HT1080 (cell line): ENCODE measurements at regions not wholly inside any gene's neighbourhood (a gene's known extent, or its start where the extent isn't known, plus 50 kb on each side); places are given as distances from the start of the nearest gene placed in this dataset.
A peak's percentile ranks its signal among the peaks of the same experiment; 100 is the strongest.
"Not testable (repeated sequence)": the region's sequence is repeated elsewhere in the genome, so short reads cannot be mapped to it uniquely, and the experiment has no call there.

Source experiments
- DNase-seq: peaks from one replicate; pipeline ENCODE4 v3.0.0-alpha.2; 2015; ENCODE audit warnings: low read depth

- no peak for DNase-seq
Measured at GRCh38 chr6:97450087-97450486, 167.1 kb upstream of the MMS22L start.

- DNase-seq = no peak
Measured at GRCh38 chr6:97456070-97456469, 173.1 kb upstream of the MMS22L start.

- DNase-seq = no peak
Measured at GRCh38 chr6:97459535-97459934, 176.5 kb upstream of the MMS22L start.

GRCh38 chr6:97459986-97460385 is 177.0 kb upstream of the MMS22L start:
- DNase-seq = no peak

DNA sequence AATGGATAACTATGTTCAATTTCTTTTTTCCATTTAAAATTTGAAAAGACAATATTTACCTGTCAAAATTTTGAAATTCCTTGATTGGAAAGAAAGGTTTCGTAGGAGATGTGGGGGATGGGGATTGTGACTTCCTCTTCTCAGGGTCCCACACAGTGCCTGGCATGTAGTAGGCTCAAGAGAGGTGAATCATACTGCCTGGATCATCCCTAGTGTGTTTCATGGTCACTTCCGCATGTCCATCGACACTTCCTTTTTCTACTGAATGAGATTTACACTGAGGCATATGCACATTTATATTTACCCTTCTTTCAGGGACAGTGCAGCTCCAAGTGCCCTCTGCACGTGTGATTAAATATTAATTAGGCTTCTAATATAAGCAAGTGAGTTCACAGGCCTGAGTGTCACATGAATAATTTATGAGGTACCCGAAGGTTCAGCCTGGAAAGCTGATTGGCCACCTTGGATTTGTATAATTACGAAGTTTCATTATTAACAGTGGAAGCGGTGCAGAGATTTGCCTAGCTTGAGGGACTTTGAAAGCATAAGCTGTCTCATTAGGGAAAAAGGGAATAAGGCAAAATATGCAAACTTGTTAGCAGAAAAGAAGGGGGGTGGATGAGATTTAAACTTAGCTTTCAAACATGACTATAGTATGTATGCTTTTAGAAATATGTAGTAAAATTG is 177.5 kb upstream of the MMS22L start:
- no peak for DNase-seq

DNA sequence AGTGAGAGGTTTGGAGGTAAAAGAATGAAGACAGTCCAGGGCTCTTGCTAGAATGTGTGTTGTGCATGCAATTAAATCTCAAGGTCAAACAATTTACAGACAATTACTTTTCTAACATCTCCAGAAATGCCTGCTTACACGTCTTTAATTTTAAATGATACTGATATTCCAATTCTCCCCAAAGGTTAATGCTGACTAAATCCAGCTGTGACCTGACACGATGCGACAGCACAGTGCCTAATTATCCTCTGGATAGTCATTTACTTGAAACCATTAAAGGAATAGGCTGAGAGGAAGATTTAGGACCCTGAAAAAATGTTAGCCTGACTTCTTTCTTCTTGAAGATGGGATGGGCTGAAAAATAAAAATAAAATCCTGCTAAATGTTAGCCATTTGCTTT is 178.2 kb upstream of the MMS22L start:
- no peak for DNase-seq

DNA sequence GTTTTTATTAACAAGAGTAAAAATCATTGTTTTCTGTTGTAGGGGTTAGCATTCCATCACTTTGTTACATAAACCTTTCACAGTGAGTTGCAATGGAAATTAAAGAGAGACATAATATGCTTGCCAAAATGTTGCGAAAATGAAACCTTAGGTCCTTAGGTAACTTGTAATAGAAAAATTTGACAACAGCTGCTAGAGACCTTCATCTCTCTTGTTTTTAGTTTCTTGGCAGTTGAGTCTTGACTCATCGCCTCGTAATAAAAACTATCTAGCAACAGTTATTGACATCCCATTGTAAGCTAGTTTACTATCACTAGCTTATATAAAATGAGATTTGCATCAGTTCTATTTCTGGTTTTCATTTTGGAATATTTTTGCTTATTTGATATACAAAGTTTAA is 179.0 kb upstream of the MMS22L start:
- no peak for DNase-seq

DNA sequence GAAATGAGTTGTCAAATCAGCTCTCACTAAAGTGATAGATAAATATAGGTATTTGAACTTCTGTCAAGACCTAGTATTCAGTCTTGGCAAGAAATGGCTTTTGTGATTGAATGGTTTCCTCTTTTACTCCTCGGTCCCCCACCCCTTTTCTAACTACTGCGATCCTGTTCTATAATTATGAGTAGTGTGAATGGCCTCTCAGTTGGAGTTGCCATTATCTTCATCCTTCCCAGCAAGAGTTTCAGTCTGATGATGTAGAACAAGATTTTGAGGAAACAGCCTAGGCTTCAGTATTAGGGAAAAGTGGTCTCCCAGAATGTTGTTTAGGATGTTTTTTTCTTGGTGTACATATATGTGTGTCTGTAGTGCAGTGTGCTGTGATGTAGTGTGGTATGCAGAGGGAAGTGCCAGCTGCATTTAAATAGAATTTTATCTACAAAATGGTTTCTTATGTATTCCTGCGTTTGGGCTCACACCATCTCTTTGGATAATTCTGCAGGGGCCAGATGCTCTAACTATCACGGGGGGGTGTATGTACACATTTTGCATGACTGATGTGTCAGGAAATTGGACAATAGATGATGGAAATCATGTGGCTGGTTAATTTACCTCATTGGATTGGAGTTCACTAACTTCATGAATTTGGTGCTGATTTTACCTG is 180.1 kb upstream of the MMS22L start:
- no peak for DNase-seq

- no peak for DNase-seq
Measured at GRCh38 chr6:97465877-97466561, 183.0 kb upstream of the MMS22L start.

GRCh38 chr6:97468981-97469380 is 186.0 kb upstream of the MMS22L start:
- no peak for DNase-seq

DNA sequence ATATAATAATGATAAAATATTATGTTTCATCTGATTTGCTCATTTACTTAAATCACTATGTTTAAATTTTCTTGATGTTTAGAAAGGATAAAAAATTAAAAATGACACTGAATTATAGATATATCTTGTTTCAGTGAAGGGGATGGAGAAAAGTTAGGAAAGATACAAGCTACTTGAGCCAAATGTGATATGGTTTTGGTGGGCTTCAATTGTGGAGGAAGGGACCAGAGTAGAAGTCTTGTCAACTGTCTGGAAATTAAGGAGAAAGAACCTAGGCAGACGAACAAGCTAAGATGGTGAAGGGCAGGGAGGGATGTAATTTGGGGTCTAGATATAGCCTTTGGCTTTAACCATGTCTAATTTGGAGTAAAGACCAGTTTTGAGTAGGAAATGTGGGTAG is 186.4 kb upstream of the MMS22L start:
- no peak for DNase-seq

GRCh38 chr6:97470322-97470721 is 187.3 kb upstream of the MMS22L start:
- DNase-seq = no peak

DNA sequence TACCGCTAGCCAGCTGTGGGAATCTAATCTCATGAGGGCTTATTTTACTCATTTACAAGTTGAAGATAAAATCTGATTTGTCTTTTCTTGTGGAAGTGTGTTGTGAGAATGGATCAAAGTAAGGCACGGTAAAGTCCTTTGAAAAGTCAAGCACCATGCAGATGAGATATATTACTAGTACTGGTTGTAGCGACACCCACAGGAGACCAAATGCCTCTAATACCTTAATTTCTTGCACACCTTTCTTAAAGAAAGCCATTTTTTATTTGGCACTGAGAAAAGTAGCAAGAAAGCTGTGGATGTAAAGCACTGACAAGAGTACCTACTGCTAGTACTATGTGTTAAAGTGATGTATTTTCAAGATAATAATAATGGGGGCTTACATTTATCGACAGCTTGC is 191.0 kb upstream of the MMS22L start:
- no peak for DNase-seq

DNA sequence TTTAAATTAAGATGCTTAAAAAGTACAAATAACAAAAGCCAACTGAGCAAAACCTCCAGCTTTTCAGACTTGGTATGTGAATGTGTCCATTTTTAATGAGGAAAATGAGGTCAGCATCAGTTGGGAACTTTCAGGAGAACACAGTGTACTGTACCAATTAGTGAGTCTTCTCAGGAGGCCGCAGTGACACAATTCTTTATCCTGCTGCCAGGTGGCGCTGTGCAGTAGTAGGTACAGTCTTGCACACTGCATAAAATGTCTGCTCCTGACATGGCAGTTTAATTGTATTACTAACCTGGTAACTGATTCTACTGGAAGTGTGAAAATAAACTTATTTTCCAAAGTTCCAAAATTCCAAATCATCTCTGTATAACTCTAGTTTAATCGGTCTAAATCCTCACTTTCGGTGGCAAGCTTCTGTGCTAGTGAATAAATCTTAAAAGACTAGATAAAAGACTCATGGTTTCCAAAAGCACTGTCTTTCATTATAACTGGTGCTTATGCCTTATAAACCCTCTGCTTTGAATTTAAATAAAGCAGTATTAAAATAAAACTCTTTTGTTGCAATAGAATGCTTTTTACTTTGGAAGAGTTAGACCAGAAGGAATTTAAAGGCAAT is 214.8 kb upstream of the MMS22L start:
- peak; percentile 48 for DNase-seq

DNA sequence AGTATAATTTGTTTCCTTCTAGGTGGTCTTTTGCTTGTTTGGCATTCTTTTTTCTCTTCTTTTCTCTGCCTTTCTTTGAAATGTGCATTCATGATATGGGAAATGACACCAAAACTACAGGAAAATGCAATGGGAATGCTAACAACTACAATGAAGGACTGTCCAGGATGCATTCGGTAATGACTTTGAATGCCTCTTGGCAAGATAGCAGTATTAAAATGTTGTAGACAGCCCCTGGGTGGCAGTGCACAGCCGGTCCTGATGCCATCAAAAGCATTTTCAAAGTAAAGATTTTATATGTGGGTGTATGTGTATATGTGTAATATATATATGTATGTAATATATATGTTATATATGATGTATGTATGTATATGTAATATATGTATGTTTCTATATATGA is 218.8 kb upstream of the MMS22L start:
- no peak for DNase-seq

- no peak for DNase-seq
Measured at GRCh38 chr6:97508646-97509045, 225.6 kb upstream of the MMS22L start.

DNA sequence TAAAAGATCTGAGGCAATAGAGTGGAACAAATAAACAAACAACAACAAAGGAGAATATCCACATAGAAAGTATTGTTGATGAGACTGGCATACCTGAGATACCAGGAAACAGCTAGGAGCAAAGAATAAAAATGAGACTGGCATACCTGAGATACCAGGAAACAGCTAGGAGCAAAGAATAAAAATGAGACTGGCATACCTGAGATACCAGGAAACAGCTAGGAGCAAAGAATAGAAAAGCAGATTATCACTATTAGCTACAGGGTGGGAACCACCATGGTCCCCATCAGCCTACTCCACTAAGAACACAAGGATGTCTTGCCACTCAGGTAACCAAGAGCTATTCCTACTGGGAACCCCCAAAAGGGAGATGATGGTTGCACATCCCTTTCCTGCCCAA is 230.2 kb upstream of the MMS22L start:
- DNase-seq = not testable (repeated sequence)

DNA sequence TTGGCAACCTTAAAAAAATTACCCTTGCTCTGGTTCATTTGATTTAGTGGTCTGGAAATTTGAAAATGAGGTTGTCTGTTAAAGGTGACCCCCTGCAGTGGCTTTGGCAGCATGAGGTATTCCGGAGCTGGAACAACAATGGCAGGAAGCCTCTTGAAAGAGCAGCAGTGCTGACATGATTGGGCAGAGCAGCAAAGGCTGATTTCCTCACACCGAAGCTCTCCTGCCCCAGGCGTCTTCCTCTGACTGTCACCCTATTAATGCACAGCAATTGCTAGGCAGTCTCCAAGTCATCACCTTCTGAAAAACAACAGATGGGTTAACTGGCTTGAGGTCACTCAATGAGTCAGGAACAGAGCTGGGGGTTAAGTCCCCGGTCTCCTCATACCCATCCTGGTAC is 241.8 kb upstream of the MMS22L start:
- DNase-seq = peak; percentile 56

- DNase-seq = no peak
Measured at GRCh38 chr6:97535800-97536199, 252.8 kb upstream of the MMS22L start.

DNA sequence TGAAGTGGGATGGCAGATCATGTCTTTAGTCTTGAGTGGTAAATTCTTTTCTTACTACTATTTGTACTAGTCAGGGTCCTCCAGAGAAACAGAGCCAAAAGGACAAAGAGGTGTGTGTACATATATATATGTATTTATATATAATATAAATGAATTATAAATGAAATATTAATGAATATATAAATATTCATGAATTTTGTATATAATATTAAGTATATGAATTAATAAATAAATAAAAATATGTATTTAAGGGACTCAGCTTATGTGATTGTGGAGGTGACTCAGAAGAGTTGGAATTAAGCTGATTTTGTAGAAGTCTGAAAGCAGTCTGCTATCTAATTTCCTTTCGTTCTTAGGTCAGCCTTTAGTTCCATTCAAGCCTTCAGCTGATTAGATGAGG is 265.3 kb upstream of the MMS22L start:
- no peak for DNase-seq

DNA sequence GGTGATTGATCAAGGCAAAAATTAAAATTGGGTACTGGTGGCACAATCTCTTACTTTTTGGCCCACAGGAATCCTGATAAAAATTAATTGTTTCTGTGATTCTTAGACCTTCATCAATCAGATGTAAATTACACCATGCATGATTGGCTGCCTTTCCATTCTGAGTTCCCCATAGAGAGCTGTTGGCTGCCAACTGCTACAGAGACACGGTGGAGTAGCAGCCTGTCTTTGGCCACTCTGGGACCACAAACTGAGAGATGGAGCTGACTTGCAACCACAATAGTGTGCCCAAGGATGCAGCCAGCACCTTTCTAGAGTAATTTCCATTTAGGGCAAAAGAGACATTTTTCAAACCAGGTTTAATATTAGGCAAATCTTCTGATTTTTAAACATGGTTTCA is 274.3 kb upstream of the MMS22L start:
- no peak for DNase-seq

- DNase-seq = peak; percentile 1
Measured at GRCh38 chr6:97563529-97563928, 280.5 kb upstream of the MMS22L start.
